Mucosa of gallbladder (tissue), 1 donor: ENCODE measurements at regions not wholly inside any gene's neighbourhood (a gene's known extent, or its start where the extent isn't known, plus 50 kb on each side); places are given as distances from the start of the nearest gene placed in this dataset.
"Not testable (repeated sequence)": the region's sequence is repeated elsewhere in the genome, so short reads cannot be mapped to it uniquely, and the experiment has no call there.

Experiments used
- DNase-seq: peaks from one replicate; pipeline ENCODE4 v3.0.0-alpha.2; 2020; ENCODE audit warnings: low spot score
- donor health status: DM: no; HTN: no; CAD: no.

GRCh38 chr1:82153752-82154151, 353.0 kb downstream of the ADGRL2 start:
- DNase-seq, result no peak

GRCh38 chr1:82153272-82153629, 352.5 kb downstream of the ADGRL2 start:
- no peak for DNase-seq

GRCh38 chr1:82152356-82153271, 351.9 kb downstream of the ADGRL2 start:
- no peak for DNase-seq

GRCh38 chr1:82145656-82146055, 344.9 kb downstream of the ADGRL2 start:
- DNase-seq, result no peak

GRCh38 chr1:82143108-82143833, 342.5 kb downstream of the ADGRL2 start:
- DNase-seq, result no peak

GRCh38 chr1:82141390-82141789, 340.7 kb downstream of the ADGRL2 start:
- no peak for DNase-seq

GRCh38 chr1:82139751-82140468, 339.2 kb downstream of the ADGRL2 start:
- no peak for DNase-seq

GRCh38 chr1:82136351-82136750, 335.6 kb downstream of the ADGRL2 start:
- DNase-seq, result not testable (repeated sequence)

GRCh38 chr1:82125866-82126265, 325.1 kb downstream of the ADGRL2 start:
- DNase-seq, result no peak

GRCh38 chr1:82125119-82125518, 324.4 kb downstream of the ADGRL2 start:
- DNase-seq, result no peak

- DNase-seq, result no peak
Measured at GRCh38 chr1:82121421-82121820, 320.7 kb downstream of the ADGRL2 start.

GRCh38 chr1:82116105-82116504, 315.4 kb downstream of the ADGRL2 start:
- no peak for DNase-seq

- DNase-seq, result no peak
Measured at GRCh38 chr1:82114887-82115286, 314.2 kb downstream of the ADGRL2 start.

- no peak for DNase-seq
Measured at GRCh38 chr1:82110366-82111254, 309.9 kb downstream of the ADGRL2 start.

- DNase-seq, result no peak
Measured at GRCh38 chr1:82108843-82109242, 308.1 kb downstream of the ADGRL2 start.

GRCh38 chr1:82106672-82107071, 305.9 kb downstream of the ADGRL2 start:
- DNase-seq, result no peak

GRCh38 chr1:82099170-82099569, 298.4 kb downstream of the ADGRL2 start:
- DNase-seq, result no peak

- DNase-seq, result no peak
Measured at GRCh38 chr1:82094136-82094535, 293.4 kb downstream of the ADGRL2 start.

GRCh38 chr1:82091729-82092128, 291.0 kb downstream of the ADGRL2 start:
- no peak for DNase-seq

- DNase-seq, result no peak
Measured at GRCh38 chr1:82091265-82091664, 290.5 kb downstream of the ADGRL2 start.

- DNase-seq, result no peak
Measured at GRCh38 chr1:82090104-82090503, 289.4 kb downstream of the ADGRL2 start.
